SK-N-SH (cell line): ENCODE measurements at regions not wholly inside any gene's neighbourhood (a gene's known extent, or its start where the extent isn't known, plus 50 kb on each side); places are given as distances from the start of the nearest gene placed in this dataset.

Experiments
- CTCF ChIA-PET: fragments of 300-600, 350-600 bp; formaldehyde crosslinking; extraction: SDS; loops from one replicate; lab custom pipeline; 2021; lab: Yijun Ruan, JAX
- POLR2A ChIA-PET: fragments of 350-600 bp; sonication (Branson Sonifier 250); formaldehyde crosslinking; extraction: SDS; loops from one replicate; lab custom pipeline; 2020; ENCODE audit warnings: antibody characterized with exemption, inconsistent platforms; lab: Yijun Ruan, JAX
- DNase-seq: peaks from one replicate; pipeline ENCODE4 v3.0.0; 2012
- H2AFZ ChIP-seq: fragments of 200-600 bp; sonication (generic); 2 replicates; pipeline ENCODE4 v1.8.1; 2016; ENCODE audit warnings: antibody characterized with exemption, mild to moderate bottlenecking, low read depth
- H3F3A ChIP-seq: fragments of 200-600 bp; sonication (generic); replicated peaks from 2 replicates; pipeline ENCODE3; 2016; ENCODE audit warnings: antibody characterized with exemption, mild to moderate bottlenecking; ENCODE audit not compliant: insufficient read depth
- H3K27ac ChIP-seq, 2 experiments: fragments of 200-500 bp in 1 of 2; fragments of 200-600 bp in 1 of 2; sonication (Bioruptor generic) in 1 of 2; sonication (generic), shearing (Covaris generic) in 1 of 2; 2 replicates each; pipeline versions ENCODE4 v1.5.1 to v1.6.1; 2014 to 2016; ENCODE audit warnings: low read depth in 2 of 2, inconsistent platforms in 1 of 2, low read length in 1 of 2, mild to moderate bottlenecking in 1 of 2, mixed read lengths in 1 of 2
- H3K27me3 ChIP-seq: fragments of 200-600 bp; sonication (generic), shearing (Covaris generic); 2 replicates; pipeline ENCODE4 v1.6.1; 2016; ENCODE audit warnings: mixed run types; ENCODE audit not compliant: insufficient read depth
- H3K36me3 ChIP-seq, 2 experiments: fragments of 200-500 bp in 1 of 2; fragments of 200-600 bp in 1 of 2; sonication (Bioruptor generic) in 1 of 2; sonication (generic) in 1 of 2; replicated peaks in 1 of 2; 2 replicates each; pipeline versions ENCODE3 to v1.5.1; 2014 to 2016; ENCODE audit warnings: low read length in 1 of 2, mild to moderate bottlenecking in 1 of 2; ENCODE audit not compliant: insufficient read depth in 2 of 2, control insufficient read depth in 1 of 2
- H3K4me1 ChIP-seq, 2 experiments: fragments of 200-500 bp in 1 of 2; fragments of 200-600 bp in 1 of 2; sonication (Bioruptor generic) in 1 of 2; sonication (generic), shearing (Covaris generic) in 1 of 2; 2 replicates each; pipeline versions ENCODE4 v1.5.1 to v1.6.1; 2014 to 2016; ENCODE audit warnings: low read depth in 1 of 2, low read length in 1 of 2, mixed run types in 1 of 2; ENCODE audit not compliant: insufficient read depth in 2 of 2, control insufficient read depth in 1 of 2
- H3K4me2 ChIP-seq: fragments of 200-600 bp; sonication (generic), shearing (Covaris generic); 2 replicates; pipeline ENCODE4 v1.6.1; 2017; ENCODE audit warnings: mixed run types
- H3K4me3 ChIP-seq, 2 experiments: fragments of 200-500 bp in 1 of 2; fragments of 200-600 bp in 1 of 2; sonication (Bioruptor generic) in 1 of 2; sonication (generic), shearing (Covaris generic) in 1 of 2; 2 replicates each; pipeline versions ENCODE4 v1.5.1 to v1.8.1; 2014 to 2016; ENCODE audit warnings: low read depth in 2 of 2, inconsistent platforms in 1 of 2, low read length in 1 of 2, mild to moderate bottlenecking in 1 of 2, mixed read lengths in 1 of 2, moderate library complexity in 1 of 2
- H3K79me2 ChIP-seq: fragments of 200-600 bp; sonication (generic); 2 replicates; pipeline ENCODE4 v1.8.1; 2017; ENCODE audit warnings: mild to moderate bottlenecking; ENCODE audit not compliant: insufficient read depth
- H3K9ac ChIP-seq: fragments of 200-600 bp; sonication (generic); 2 replicates; pipeline ENCODE4 v1.6.1; 2017; ENCODE audit warnings: mixed run types
- H3K9me2 ChIP-seq: fragments of 200-600 bp; sonication (generic); 2 replicates; pipeline ENCODE4 v1.6.1; 2017; ENCODE audit warnings: mixed run types
- H3K9me3 ChIP-seq: fragments of 200-600 bp; sonication (generic); 2 replicates; pipeline ENCODE4 v1.6.1; 2017; ENCODE audit warnings: mixed run types, mild to moderate bottlenecking, moderate library complexity
- H4K20me1 ChIP-seq: fragments of 200-600 bp; sonication (generic); 2 replicates; pipeline ENCODE4 v1.6.1; 2017; ENCODE audit warnings: mild to moderate bottlenecking, mixed run types; ENCODE audit not compliant: insufficient read depth
- EP300 ChIP-seq, 2 experiments: IDR thresholded peaks; 2 replicates each; pipeline versions ENCODE4 v1.4.0 to v1.6.1; 2012; ENCODE audit warnings: borderline replicate concordance in 1 of 2, low read depth in 1 of 2, low read length in 1 of 2
- FOSL2 ChIP-seq: IDR thresholded peaks from 2 replicates; pipeline ENCODE4 v1.4.0; 2012; ENCODE audit warnings: low read depth, mild to moderate bottlenecking, moderate library complexity, borderline replicate concordance
- FOXJ3 ChIP-seq: sonication (generic); formaldehyde crosslinking; IDR thresholded peaks from 2 replicates; pipeline ENCODE4 v1.5.1; 2020; ENCODE audit warnings: mild to moderate bottlenecking, missing genetic modification reagents
- MXI1 ChIP-seq: IDR thresholded peaks from 2 replicates; pipeline ENCODE4 v1.6.1; 2012; ENCODE audit warnings: mild to moderate bottlenecking, low read depth, low read length, improper control_type of control experiment
- NFIC ChIP-seq: IDR thresholded peaks from 2 replicates; pipeline ENCODE4 v1.4.0; 2012; ENCODE audit warnings: borderline replicate concordance
- NRF1 ChIP-seq: IDR thresholded peaks from 2 replicates; pipeline ENCODE4 v1.6.1; 2012; ENCODE audit warnings: low read depth, mild to moderate bottlenecking, low read length
- RCOR1 ChIP-seq: fragments of 150-350 bp; IDR thresholded peaks from 2 replicates; pipeline ENCODE4 v1.6.1; 2017; ENCODE audit warnings: antibody characterized with exemption, low read length
- RFX5 ChIP-seq: IDR thresholded peaks from 2 replicates; pipeline ENCODE4 v1.6.1; 2012; ENCODE audit warnings: mild to moderate bottlenecking, improper control_type of control experiment, low read length
- SMC3 ChIP-seq: IDR thresholded peaks from 2 replicates; pipeline ENCODE4 v1.6.1; 2012; ENCODE audit warnings: low read depth, low read length, improper control_type of control experiment
- TCF12 ChIP-seq: IDR thresholded peaks from 2 replicates; pipeline ENCODE4 v1.4.0; 2012
- WGBS: methylation state at CpG from one replicate; pipeline ENCODE4 v1.1.6; 2017; ENCODE audit warnings: low lambda C conversion rate; 5-methylcytosine and 5-hydroxymethylcytosine counted together
- TF ChIP-seq, protein P1 (sequence below): IDR thresholded peaks from 2 replicates; pipeline ENCODE4 v1.6.1; 2012; ENCODE audit warnings: mild to moderate bottlenecking, low read depth, low read length, moderate library complexity
- TF ChIP-seq, protein P2 (sequence below): fragments of 200-600 bp; sonication (generic); IDR thresholded peaks from 2 replicates; pipeline ENCODE4 v1.6.1; 2017; ENCODE audit warnings: antibody characterized with exemption, mild to moderate bottlenecking, moderate library complexity
- TF ChIP-seq, protein P3 (sequence below): IDR thresholded peaks from 2 replicates; pipeline ENCODE4; 2012

DNA sequence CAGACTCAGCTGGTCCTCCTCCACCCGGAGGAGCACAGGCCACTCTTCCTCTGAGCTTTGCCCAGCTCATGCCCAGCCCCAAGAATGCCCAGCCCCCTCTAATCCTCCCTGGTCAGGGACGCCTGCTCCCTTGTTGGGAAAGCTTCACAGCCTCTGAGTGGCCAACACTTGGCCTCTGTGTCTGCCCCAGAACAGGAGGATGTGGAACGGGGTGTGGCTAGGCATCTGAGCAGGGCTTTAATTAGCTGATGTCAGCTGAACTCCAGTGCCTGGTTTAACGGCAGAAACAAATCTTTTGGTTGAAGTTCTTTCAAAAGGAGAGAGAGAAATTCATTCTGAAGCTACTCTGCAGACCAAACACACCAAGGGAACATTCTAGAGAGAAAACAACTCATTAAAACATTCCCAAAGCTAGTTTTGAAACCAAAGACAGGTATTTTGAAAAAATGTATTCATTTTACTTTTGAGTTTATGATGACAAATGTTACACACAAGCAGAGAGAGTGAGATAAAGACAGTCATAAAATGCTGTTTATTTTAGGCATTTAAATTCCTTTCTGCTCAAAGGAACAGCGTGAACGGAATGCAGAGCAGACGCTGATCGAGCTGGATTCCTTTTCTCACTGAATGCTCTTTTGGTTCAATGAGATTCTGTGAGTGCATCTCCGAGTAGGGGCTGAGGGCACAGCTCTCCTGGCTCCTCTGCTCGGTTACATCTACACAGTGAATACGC lies 63.8 kb downstream of the RTP5 start:
- Histone ChIP-seq H3K9me3 (no peaks in the 10 kb centered on the region), H3K36me3 (no peaks in the 10 kb centered on the region), H3K27me3 (no peaks in the 10 kb centered on the region), H3F3A (peaks cover 7% of the 10 kb centered on the region), H3K9me2 (no peaks in the 10 kb centered on the region), H3K9ac (no peak overlapping the region), H3K27ac (peak overlapping the region in 1 of 2 experiments; percentile 28; a peak in 1 of 4 replicates), H3K4me2 (peak overlapping the region; percentile 53; the same call in 1 of the 2 replicates), H3K79me2 (no peaks in the 10 kb centered on the region), H3K4me3 (no peak overlapping the region), H2AFZ (no peak overlapping the region), H3K4me1 (peaks cover 5 to 11% of the 10 kb centered on the region in 2 experiments; a peak in 2 of 4 replicates), H4K20me1 (no peaks in the 10 kb centered on the region)
- ChIA-PET POLR2A (no interaction called here), CTCF (interaction anchor here (0.7 to 4.3 kb wide), 3 partner anchors 9 to 119 kb away, joined by 3 to 20 read pairs (median 4); no protein-coding TSS in a partner anchor)
- no peak for DNase-seq
- no peak for TF ChIP-seq SMC3
- no peak for TF ChIP-seq RCOR1
- TF ChIP-seq TCF12 = no peak
- TF ChIP-seq, protein P1, sequence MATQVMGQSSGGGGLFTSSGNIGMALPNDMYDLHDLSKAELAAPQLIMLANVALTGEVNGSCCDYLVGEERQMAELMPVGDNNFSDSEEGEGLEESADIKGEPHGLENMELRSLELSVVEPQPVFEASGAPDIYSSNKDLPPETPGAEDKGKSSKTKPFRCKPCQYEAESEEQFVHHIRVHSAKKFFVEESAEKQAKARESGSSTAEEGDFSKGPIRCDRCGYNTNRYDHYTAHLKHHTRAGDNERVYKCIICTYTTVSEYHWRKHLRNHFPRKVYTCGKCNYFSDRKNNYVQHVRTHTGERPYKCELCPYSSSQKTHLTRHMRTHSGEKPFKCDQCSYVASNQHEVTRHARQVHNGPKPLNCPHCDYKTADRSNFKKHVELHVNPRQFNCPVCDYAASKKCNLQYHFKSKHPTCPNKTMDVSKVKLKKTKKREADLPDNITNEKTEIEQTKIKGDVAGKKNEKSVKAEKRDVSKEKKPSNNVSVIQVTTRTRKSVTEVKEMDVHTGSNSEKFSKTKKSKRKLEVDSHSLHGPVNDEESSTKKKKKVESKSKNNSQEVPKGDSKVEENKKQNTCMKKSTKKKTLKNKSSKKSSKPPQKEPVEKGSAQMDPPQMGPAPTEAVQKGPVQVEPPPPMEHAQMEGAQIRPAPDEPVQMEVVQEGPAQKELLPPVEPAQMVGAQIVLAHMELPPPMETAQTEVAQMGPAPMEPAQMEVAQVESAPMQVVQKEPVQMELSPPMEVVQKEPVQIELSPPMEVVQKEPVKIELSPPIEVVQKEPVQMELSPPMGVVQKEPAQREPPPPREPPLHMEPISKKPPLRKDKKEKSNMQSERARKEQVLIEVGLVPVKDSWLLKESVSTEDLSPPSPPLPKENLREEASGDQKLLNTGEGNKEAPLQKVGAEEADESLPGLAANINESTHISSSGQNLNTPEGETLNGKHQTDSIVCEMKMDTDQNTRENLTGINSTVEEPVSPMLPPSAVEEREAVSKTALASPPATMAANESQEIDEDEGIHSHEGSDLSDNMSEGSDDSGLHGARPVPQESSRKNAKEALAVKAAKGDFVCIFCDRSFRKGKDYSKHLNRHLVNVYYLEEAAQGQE = no peak
- no peak for TF ChIP-seq FOXJ3
- no peak for TF ChIP-seq FOSL2
- 67% methylated on average over 11 of the region's 11 CpGs for WGBS

DNA sequence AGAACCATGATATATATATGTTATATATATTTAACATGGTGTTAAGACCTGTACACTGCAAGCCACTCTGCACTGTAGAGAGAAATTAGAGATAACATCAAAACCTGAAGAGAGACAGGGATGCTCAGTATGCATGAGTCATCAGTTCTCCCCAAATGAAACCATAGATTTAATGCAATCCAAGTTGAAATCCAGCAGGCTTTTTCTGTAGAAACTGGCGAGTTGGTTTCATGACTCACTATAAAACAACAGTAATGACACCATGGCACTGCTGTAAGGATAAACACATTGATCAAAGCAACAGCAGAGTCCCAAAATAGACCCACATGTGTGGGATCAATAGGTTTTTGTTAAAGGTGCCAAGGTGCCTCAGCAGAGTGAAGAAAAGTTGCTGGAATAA lies 65.8 kb downstream of the RTP5 start:
- no peak for DNase-seq
- TF ChIP-seq NFIC = peak; percentile 8; the same call in 1 of the 2 replicates
- TF ChIP-seq, protein P2, sequence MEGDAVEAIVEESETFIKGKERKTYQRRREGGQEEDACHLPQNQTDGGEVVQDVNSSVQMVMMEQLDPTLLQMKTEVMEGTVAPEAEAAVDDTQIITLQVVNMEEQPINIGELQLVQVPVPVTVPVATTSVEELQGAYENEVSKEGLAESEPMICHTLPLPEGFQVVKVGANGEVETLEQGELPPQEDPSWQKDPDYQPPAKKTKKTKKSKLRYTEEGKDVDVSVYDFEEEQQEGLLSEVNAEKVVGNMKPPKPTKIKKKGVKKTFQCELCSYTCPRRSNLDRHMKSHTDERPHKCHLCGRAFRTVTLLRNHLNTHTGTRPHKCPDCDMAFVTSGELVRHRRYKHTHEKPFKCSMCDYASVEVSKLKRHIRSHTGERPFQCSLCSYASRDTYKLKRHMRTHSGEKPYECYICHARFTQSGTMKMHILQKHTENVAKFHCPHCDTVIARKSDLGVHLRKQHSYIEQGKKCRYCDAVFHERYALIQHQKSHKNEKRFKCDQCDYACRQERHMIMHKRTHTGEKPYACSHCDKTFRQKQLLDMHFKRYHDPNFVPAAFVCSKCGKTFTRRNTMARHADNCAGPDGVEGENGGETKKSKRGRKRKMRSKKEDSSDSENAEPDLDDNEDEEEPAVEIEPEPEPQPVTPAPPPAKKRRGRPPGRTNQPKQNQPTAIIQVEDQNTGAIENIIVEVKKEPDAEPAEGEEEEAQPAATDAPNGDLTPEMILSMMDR = no peak
- TF ChIP-seq RFX5 = no peak
- no peak for TF ChIP-seq MXI1
- no peak for TF ChIP-seq NRF1
- TF ChIP-seq RCOR1 = no peak
- TF ChIP-seq EP300 (IDR thresholded peaks at IDR 0.05; ENCODE audit: borderline replicate concordance in 1 of 2, low read depth in 1 of 2, low read length in 1 of 2) = peak in 1 of 2 experiments; percentile 74; a peak in 2 of 4 replicates
- TF ChIP-seq, protein P1 = no peak
- TF ChIP-seq, protein P3, sequence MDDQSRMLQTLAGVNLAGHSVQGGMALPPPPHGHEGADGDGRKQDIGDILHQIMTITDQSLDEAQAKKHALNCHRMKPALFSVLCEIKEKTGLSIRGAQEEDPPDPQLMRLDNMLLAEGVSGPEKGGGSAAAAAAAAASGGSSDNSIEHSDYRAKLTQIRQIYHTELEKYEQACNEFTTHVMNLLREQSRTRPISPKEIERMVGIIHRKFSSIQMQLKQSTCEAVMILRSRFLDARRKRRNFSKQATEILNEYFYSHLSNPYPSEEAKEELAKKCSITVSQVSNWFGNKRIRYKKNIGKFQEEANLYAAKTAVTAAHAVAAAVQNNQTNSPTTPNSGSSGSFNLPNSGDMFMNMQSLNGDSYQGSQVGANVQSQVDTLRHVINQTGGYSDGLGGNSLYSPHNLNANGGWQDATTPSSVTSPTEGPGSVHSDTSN = peak; percentile 84
- no peak for TF ChIP-seq SMC3

More for the DNA sequence above, 65.8 kb downstream of the RTP5 start:
- Histone ChIP-seq H3F3A (peaks cover 7% of the 10 kb centered on the region), H3K27ac (peak overlapping the region; percentile 39 to 73; a peak in 3 of 4 replicates), H3K36me3 (no peaks in the 10 kb centered on the region), H4K20me1 (no peaks in the 10 kb centered on the region), H3K9me2 (no peaks in the 10 kb centered on the region), H3K27me3 (no peaks in the 10 kb centered on the region), H3K4me1 (peaks cover 5 to 11% of the 10 kb centered on the region in 2 experiments; a peak in 2 of 4 replicates), H3K4me3 (no peak overlapping the region), H3K4me2 (peak overlapping the region; percentile 5; the same call in 1 of the 2 replicates), H3K9ac (no peak overlapping the region), H2AFZ (no peak overlapping the region), H3K79me2 (no peaks in the 10 kb centered on the region), H3K9me3 (no peaks in the 10 kb centered on the region)
- CTCF ChIA-PET = interaction anchor here (4.3 kb wide), 1 partner anchor 16 kb away, joined by 20 read pairs; no protein-coding TSS in a partner anchor
- 6% methylated on average over 1 of the region's 1 CpG for WGBS
- POLR2A ChIA-PET = no interaction called here
